CD4-positive, alpha-beta T cell treated with Interleukin-10 for 1 hour (primary cell): ENCODE measurements at regions not wholly inside any gene's neighbourhood (a gene's known extent, or its start where the extent isn't known, plus 50 kb on each side); places are given as distances from the start of the nearest gene placed in this dataset.
"Not testable (repeated sequence)": the region's sequence is repeated elsewhere in the genome, so short reads cannot be mapped to it uniquely, and the experiment has no call there.

Experiments used
- DNase-seq: peaks from one replicate; pipeline ENCODE4 v3.0.0-alpha.2; 2020

- DNase-seq: no peak
Observed at GRCh38 chr2:59191781-59192180, 950.7 kb upstream of the FANCL start.

- DNase-seq: no peak
Observed at GRCh38 chr2:59190518-59190917, 949.4 kb upstream of the FANCL start.

GRCh38 chr2:59184276-59185020, 943.3 kb upstream of the FANCL start:
- DNase-seq: no peak

GRCh38 chr2:59183070-59183469, 941.9 kb upstream of the FANCL start:
- no peak for DNase-seq

- DNase-seq: no peak
Observed at GRCh38 chr2:59182249-59182648, 941.1 kb upstream of the FANCL start.

GRCh38 chr2:59181347-59181746, 940.2 kb upstream of the FANCL start:
- no peak for DNase-seq

GRCh38 chr2:59180621-59181020, 939.5 kb upstream of the FANCL start:
- no peak for DNase-seq

GRCh38 chr2:59180111-59180510, 939.0 kb upstream of the FANCL start:
- no peak for DNase-seq

GRCh38 chr2:59177748-59178147, 936.6 kb upstream of the FANCL start:
- no peak for DNase-seq

- DNase-seq: no peak
Observed at GRCh38 chr2:59176737-59177136, 935.6 kb upstream of the FANCL start.

- no peak for DNase-seq
Observed at GRCh38 chr2:59174536-59175243, 933.6 kb upstream of the FANCL start.

GRCh38 chr2:59173325-59173724, 932.2 kb upstream of the FANCL start:
- no peak for DNase-seq

GRCh38 chr2:59171019-59171418, 929.9 kb upstream of the FANCL start:
- no peak for DNase-seq

- DNase-seq: no peak
Observed at GRCh38 chr2:59168766-59169165, 927.6 kb upstream of the FANCL start.

GRCh38 chr2:59167514-59167913, 926.4 kb upstream of the FANCL start:
- DNase-seq: no peak

GRCh38 chr2:59157908-59158307, 916.8 kb upstream of the FANCL start:
- not testable (repeated sequence) for DNase-seq

GRCh38 chr2:59151805-59152204, 910.7 kb upstream of the FANCL start:
- no peak for DNase-seq

- DNase-seq: no peak
Observed at GRCh38 chr2:59150217-59150849, 909.2 kb upstream of the FANCL start.

GRCh38 chr2:59149271-59149670, 908.1 kb upstream of the FANCL start:
- no peak for DNase-seq

GRCh38 chr2:59112258-59112657, 871.1 kb upstream of the FANCL start:
- no peak for DNase-seq

- DNase-seq: no peak
Observed at GRCh38 chr2:59096973-59097372, 855.8 kb upstream of the FANCL start.

- no peak for DNase-seq
Observed at GRCh38 chr2:59093571-59093970, 852.4 kb upstream of the FANCL start.

GRCh38 chr2:59084326-59084725, 843.2 kb upstream of the FANCL start:
- DNase-seq: no peak
